Frontal cortex (tissue), 3 donors: ENCODE measurements at regions not wholly inside any gene's neighbourhood (a gene's known extent, or its start where the extent isn't known, plus 50 kb on each side); places are given as distances from the start of the nearest gene placed in this dataset.
A peak's percentile ranks its signal among the peaks of the same experiment; 100 is the strongest.

Experiments used
- DNase-seq, 2 donors: peaks; one replicate each; pipeline ENCODE4 v3.0.0; 2012; ENCODE audit warnings: low spot score in 2 of 2
- FAIRE-seq: peaks from 2 replicates; lab custom pipeline; 2012; peaks lifted over from hg19 to GRCh38; lab: Jason Lieb, UNC
- donor health status: control.
- donor health status: control.
- donor health status: control.

GRCh38 chr12:115362339-115362976 is 678.5 kb upstream of the TBX3 start:
- FAIRE-seq (no peak), DNase-seq (no peak)

DNA sequence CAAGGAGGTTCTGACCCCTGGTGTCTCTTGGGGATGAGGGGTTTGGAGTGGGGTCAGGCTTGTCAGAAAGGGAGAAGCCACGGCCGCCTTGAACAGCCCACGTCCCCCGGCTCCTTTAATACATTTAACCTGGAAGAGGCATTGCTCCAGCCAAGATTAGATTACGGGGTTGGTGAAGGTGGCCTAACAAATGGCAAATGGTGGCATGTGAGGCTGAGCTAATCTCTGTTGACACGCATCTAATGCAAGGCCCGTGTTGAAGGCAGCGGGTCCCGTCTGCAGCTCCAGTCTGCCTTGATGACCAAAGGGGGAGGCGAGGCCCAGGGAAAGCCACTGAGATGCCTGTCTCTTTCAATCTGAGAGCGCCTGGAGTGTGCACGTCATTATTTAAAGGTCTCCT is 673.7 kb upstream of the TBX3 start:
- FAIRE-seq (no peak), DNase-seq (no peak)

DNA sequence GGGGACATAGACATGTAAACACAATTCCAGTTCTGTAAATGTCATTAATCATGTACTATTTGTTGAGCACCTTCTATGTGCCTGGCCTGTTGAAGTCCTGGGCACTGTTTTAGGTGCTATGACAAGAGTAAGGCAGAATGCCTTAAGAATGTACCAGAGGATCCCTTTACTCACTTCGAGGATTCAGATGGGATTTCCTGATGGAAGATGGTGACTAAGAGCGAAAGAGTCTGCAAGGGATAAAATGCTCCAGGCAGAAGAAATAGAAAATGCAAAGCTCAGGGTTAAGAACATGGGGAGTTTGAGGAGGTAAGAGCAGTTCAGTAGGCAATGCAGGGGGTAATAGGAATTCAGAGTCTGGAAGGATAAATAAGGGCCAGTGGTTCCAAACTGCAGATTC is 671.3 kb upstream of the TBX3 start:
- no peak for DNase-seq
- no peak for FAIRE-seq

- FAIRE-seq (no peak), DNase-seq (peak in 1 of 2 donors; percentile 22)
Observed at GRCh38 chr12:115354007-115354890, 670.3 kb upstream of the TBX3 start.

GRCh38 chr12:115353467-115353866 is 669.5 kb upstream of the TBX3 start:
- peak; percentile 31 for FAIRE-seq

DNA sequence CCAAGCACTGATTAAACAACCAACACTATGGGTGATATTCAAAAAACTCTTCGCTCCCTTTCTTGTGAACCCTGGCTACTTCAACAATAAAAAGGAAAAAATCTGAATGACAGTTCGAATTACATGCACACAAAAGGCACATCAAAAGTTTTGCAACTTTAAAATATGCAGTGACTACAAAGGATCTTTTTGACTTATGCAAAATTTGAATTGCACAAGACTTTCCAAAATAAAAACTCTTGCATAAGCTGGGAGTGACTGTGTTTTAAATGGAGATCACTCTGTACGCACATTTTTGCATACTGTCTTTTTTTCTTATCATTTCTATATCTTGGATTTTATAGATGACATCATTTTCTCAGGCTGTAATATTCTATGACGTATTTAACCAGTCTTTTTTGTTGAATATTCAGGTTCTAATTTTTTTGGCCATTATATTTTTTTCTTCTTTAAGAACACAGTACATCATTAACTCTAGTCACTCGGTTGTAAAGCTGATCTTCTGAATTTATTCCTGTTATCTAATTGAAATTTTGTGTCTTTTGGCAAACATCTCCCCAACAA is 667.6 kb upstream of the TBX3 start:
- DNase-seq (no peak), FAIRE-seq (no peak)

More at GRCh38 chr12:115353467-115353866, 669.5 kb upstream of the TBX3 start:
- no peak for DNase-seq

DNA sequence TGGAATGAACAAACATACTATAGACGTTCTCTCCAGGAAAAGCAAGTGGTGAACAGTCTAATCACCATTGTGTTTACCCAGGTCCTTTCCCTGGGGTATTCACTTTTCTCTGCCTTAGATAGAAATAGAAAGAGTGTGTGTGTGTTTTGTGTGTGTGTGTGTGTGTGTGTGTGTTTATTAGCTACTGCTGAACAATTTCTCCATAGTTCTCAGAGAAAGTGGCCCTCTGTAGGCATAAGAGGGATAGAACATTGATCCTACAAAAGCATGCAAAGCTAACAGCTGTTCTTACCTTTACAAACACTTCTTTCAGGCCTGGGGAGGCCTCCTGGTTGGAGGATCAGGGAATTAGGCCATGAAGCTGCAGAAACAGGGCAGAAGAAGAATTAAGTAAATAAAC is 665.7 kb upstream of the TBX3 start:
- FAIRE-seq = no peak
- no peak for DNase-seq

GRCh38 chr12:115348301-115348700 is 664.3 kb upstream of the TBX3 start:
- DNase-seq (no peak), FAIRE-seq (no peak)

GRCh38 chr12:115343601-115344000 is 659.6 kb upstream of the TBX3 start:
- DNase-seq = no peak

DNA sequence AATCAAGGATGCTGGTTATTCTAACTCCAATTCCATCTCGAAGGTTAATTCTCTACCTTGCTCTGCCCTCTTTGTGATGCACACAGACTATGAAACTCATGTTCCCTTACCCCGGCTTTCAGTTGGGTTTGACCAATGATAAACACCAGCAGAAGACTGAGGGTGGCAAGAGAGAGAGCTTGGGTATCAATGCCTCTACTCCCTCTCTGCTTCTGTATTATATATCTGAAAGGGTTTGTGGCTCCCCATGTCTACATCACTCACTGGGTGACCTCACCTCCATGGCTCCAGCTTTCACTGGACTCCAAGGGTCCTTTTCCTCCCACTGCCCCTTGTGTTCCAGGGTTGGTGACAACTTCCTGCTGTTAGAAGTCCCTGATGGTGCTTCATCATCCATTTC is 659.0 kb upstream of the TBX3 start:
- no peak for FAIRE-seq
- DNase-seq = no peak

More at GRCh38 chr12:115343601-115344000, 659.6 kb upstream of the TBX3 start:
- FAIRE-seq = no peak

GRCh38 chr12:115341442-115341841 is 657.5 kb upstream of the TBX3 start:
- DNase-seq (peak in 1 of 2 donors; percentile 8), FAIRE-seq (no peak)

DNA sequence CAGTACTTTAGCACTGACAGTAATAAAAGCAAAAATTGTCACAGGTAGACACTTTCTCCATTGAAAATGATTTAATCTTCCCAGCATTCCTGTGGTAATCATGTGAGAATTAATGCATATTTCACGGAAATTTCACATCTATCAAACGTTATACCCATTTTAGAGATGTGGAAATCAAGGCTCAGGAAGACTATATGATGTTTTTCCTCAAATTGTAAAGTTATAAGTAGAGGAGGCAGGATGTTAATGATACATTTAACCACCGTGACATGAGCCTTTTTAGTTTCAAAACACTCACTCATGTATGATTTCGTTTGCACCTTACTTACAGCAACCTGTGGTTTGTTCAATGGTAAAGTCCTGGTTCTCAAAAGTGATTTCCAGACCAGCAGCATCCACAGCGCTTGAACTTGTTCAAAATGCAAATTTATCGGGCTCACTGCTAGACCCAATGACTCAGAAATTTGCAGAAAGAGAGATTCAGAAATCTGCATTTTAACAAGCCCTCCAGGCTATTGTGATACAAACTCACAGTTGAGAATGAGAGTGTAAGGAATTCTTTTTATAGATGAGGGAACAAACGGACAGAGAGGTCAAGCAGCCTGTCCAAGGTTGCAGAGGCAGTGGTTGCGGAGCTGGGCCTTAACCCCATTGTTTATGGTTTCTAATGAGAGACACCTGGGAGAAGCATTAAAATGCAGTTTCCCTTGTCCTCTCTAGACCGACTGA is 654.8 kb upstream of the TBX3 start:
- FAIRE-seq (no peak), DNase-seq (no peak)

DNA sequence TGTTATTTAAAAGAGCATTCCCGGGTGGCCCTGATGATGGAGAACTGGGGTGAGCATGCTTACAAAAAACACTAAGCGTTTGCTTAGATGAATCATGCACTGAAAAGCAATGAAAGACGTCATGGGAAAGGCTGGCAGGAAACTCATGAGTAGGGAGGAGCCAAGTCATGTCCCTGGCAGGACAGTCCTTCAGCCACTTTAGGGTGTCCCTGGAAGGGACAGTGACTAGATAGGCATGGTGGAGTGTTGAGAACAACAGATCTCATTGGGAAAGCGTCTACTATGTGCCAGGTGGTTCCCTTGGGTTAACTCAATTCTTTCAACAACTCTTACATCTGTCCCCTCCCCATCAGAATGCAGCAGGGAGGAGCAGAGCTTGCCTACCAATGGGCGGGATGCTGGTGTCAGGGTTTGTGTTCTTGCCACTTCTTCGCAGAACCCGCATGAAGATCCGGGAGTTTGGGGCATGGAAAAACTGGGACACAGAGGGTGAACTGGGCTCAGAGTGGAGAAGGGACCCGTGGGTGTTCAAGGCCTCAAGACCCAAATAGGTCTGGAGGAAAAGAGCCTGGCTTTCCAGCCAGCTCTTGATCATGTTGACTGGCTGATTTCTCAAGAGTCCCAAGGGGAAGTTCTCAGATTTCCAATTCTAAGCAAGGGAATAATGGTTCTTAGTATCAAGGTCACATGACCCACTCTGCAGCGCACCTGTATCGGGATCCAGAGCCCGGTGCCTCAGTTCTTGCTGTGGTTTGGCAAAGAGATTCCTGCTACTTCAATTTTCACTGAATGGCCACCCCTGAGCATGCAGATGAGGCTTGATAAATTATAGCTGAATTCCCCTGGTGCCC is 653.9 kb upstream of the TBX3 start:
- FAIRE-seq (no peak), DNase-seq (peak in 1 of 2 donors; percentile 10)

- DNase-seq (no peak), FAIRE-seq (no peak)
Observed at GRCh38 chr12:115336506-115336905, 652.5 kb upstream of the TBX3 start.

DNA sequence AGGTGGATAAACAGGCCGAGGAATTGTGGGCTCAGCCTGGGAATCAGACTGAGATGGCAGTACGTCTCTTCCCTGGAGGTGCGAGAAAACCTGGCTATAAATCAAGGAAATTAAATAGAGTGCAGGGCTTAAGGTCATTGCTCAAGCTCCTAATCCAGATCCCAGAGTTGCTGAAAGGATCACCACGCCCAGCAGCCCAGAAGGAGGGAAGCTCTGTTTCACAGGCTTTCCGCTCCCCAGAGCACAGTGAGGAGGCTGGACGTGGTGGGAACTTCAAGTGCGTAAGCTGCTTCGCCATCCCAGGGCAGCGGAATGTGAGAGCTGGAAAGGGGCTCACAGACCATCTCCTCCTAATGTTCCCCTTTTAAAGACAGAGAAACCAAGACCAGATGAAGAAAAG is 651.6 kb upstream of the TBX3 start:
- FAIRE-seq (no peak), DNase-seq (no peak)

DNA sequence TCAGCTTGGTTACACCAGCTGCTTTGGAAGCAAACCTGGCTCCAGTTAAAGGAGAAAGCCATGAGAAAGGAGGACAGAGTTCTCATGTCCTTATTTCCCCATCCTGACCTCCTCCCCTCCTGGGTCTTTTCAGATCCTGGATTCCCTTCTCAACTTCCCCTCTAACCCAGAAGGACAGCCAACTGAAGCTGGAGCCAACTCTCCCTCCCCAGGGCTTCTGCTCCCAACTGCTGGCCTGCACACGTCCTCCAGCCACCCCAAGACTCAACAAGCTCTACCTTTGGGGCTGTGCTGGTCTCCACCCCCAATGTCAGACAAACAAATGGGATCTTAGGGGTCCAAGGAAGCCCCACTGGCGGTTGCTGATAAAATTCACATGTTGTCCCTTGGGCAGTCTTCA is 651.1 kb upstream of the TBX3 start:
- FAIRE-seq (no peak), DNase-seq (no peak)

GRCh38 chr12:115332945-115333344 is 649.0 kb upstream of the TBX3 start:
- no peak for DNase-seq
- no peak for FAIRE-seq

DNA sequence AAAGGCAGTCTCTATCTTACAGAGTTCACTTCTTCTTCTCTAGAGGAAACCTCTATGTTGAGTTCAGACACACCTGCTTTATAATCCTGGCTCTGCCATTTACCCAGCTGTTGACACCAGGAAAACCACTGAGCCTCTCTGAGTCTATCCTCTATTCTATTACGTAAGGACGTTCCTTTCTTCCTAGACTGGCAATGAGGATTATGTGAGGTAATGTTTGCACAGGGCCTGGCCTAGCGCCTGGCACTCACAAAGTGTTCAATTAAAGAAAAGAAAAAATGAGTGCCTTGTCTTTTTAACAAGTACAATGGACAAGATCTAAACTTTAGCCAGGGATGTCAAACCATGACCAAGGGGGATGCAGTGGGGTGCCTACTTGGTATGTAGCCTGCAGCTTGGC is 641.9 kb upstream of the TBX3 start:
- no peak for FAIRE-seq
- no peak for DNase-seq

DNA sequence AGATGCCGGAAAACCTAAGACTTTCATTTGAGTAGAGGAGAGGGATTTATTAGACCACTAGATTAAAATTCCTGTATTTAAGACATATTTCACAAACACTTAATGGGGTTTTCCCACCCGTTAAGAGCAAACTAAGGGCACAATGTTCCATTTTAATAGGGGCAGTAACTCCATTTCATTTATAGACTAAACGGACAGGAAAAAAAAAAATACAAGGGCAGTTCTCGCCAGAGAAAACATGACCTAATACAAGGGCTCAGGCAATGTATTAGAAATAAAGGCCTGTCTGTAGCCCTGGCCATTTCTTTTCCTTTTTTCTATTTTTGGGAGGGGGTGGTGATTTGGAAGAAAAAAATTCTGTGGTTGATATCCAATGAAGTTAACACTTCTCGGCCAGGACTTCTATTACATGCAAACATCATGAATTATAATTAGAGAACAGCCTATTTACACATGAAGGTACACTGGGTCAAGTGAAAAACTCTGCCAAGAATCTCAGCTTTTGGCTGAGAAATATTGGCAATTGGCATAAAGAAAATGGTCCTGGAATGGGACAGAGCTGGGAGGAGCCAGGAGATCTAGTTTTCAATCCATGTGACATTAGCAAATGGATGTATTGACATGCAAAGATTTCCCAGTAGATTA is 641.1 kb upstream of the TBX3 start:
- FAIRE-seq = no peak
- no peak for DNase-seq
